IMR-90 (cell line): ENCODE measurements at regions not wholly inside any gene's neighbourhood (a gene's known extent, or its start where the extent isn't known, plus 50 kb on each side); places are given as distances from the start of the nearest gene placed in this dataset.

Experiments
- ATAC-seq: fragments of 200-7000 bp; cut with Tn5 transposase; 2 replicates; pipeline ENCODE4 v1.9.1; 2020; ENCODE audit warnings: low read depth, mild to moderate bottlenecking, moderate library complexity
- BruUV-seq: library from RNA; stranded (reverse); fragments of 400-500 nt; replicated peaks from 2 replicates; lab custom pipeline; 2021; lab: Mats Ljungman, UMichigan
- CTCF ChIA-PET: fragments of 300-600 bp; formaldehyde crosslinking; extraction: SDS; loops from one replicate; lab custom pipeline; 2021; ENCODE audit warnings: antibody characterized with exemption; lab: Yijun Ruan, JAX
- POLR2A ChIA-PET: fragments of 300-600 bp; sonication (Branson Sonifier 250); formaldehyde crosslinking; loops from one replicate; lab custom pipeline; 2022; ENCODE audit warnings: antibody characterized with exemption; ENCODE audit not compliant: unreplicated experiment; lab: Charles Lee
- DNase-seq: peaks from one replicate; pipeline ENCODE4 v3.0.0; 2013
- H2AFZ ChIP-seq: replicated peaks from 2 replicates; pipeline ENCODE3; 2013; ENCODE audit warnings: low read length, mild to moderate bottlenecking; ENCODE audit not compliant: poor library complexity
- H2AK5ac ChIP-seq: 2 replicates; pipeline ENCODE4 v1.6.1; 2013; ENCODE audit warnings: low read depth, low read length, inconsistent platforms
- H2AK9ac ChIP-seq: replicated peaks from 2 replicates; pipeline ENCODE3; 2013; ENCODE audit warnings: mild to moderate bottlenecking, low read depth, low read length, moderate library complexity; ENCODE audit not compliant: poor library complexity
- H2BK120ac ChIP-seq: 2 replicates; pipeline ENCODE4 v1.6.1; 2013; ENCODE audit warnings: low read depth, low read length, inconsistent platforms
- H2BK15ac ChIP-seq: 3 replicates; pipeline ENCODE4 v1.6.1; 2013; ENCODE audit warnings: low read depth, low read length, inconsistent platforms
- H2BK20ac ChIP-seq: 2 replicates; pipeline ENCODE4 v1.6.1; 2013; ENCODE audit warnings: low read depth, mild to moderate bottlenecking, inconsistent platforms, low read length, moderate library complexity
- H2BK5ac ChIP-seq: 2 replicates; pipeline ENCODE4 v1.6.1; 2013; ENCODE audit warnings: mild to moderate bottlenecking, low read depth, low read length, inconsistent platforms; ENCODE audit not compliant: poor library complexity, severe bottlenecking
- H3K14ac ChIP-seq: replicated peaks from 2 replicates; pipeline ENCODE4 v1.6.1; 2013; ENCODE audit warnings: low read depth, low read length, inconsistent platforms
- H3K18ac ChIP-seq: 2 replicates; pipeline ENCODE4 v1.6.1; 2013; ENCODE audit warnings: low read depth, low read length, control low read depth
- H3K23ac ChIP-seq: 2 replicates; pipeline ENCODE4 v1.6.1; 2013; ENCODE audit warnings: low read depth, low read length, inconsistent platforms
- H3K27ac ChIP-seq: 2 replicates; pipeline ENCODE4 v1.5.1; 2013; ENCODE audit warnings: mild to moderate bottlenecking, control low read depth, low read length; ENCODE audit not compliant: insufficient read depth
- H3K27me3 ChIP-seq: 2 replicates; pipeline ENCODE4 v1.6.1; 2013; ENCODE audit warnings: low read length; ENCODE audit not compliant: control insufficient read depth, insufficient read depth
- H3K36me3 ChIP-seq: 2 replicates; pipeline ENCODE4 v1.6.1; 2013; ENCODE audit warnings: low read length, mixed read lengths; ENCODE audit not compliant: control insufficient read depth, insufficient read depth
- H3K4ac ChIP-seq: 2 replicates; pipeline ENCODE4 v1.6.1; 2013; ENCODE audit warnings: low read depth, low read length, inconsistent platforms
- H3K4me1 ChIP-seq: 2 replicates; pipeline ENCODE4 v1.6.1; 2013; ENCODE audit warnings: low read length, mixed read lengths; ENCODE audit not compliant: control insufficient read depth, insufficient read depth
- H3K4me2 ChIP-seq: 2 replicates; pipeline ENCODE4 v1.6.1; 2013; ENCODE audit warnings: low read depth, mild to moderate bottlenecking, control low read depth, low read length, moderate library complexity
- H3K4me3 ChIP-seq: 2 replicates; pipeline ENCODE4 v1.5.1; 2013; ENCODE audit warnings: low read depth, mild to moderate bottlenecking, control low read depth, low read length, moderate library complexity; ENCODE audit not compliant: insufficient read depth
- H3K56ac ChIP-seq: 2 replicates; pipeline ENCODE4 v1.6.1; 2013; ENCODE audit warnings: low read length, inconsistent platforms; ENCODE audit not compliant: insufficient read depth; ENCODE audit errors: extremely low read depth
- H3K79me1 ChIP-seq, 2 experiments: 2 replicates each; pipeline ENCODE4 v1.6.1; 2013; ENCODE audit warnings: low read length in 2 of 2, inconsistent platforms in 1 of 2, low read depth in 1 of 2
- H3K9ac ChIP-seq: 2 replicates; pipeline ENCODE4 v1.6.1; 2013; ENCODE audit warnings: low read depth, low read length, control low read depth
- H3K9me1 ChIP-seq: 2 replicates; pipeline ENCODE4 v1.6.1; 2013; ENCODE audit warnings: low read length, inconsistent platforms; ENCODE audit not compliant: insufficient read depth
- H3K9me3 ChIP-seq: 2 replicates; pipeline ENCODE4 v1.6.1; 2013; ENCODE audit warnings: low read length; ENCODE audit not compliant: control insufficient read depth, insufficient read depth
- H4K20me1 ChIP-seq: 2 replicates; pipeline ENCODE4 v1.6.1; 2013; ENCODE audit warnings: low read length, inconsistent platforms; ENCODE audit not compliant: insufficient read depth
- H4K5ac ChIP-seq: 2 replicates; pipeline ENCODE4 v1.6.1; 2013; ENCODE audit warnings: mild to moderate bottlenecking, low read depth, low read length, control low read depth
- H4K8ac ChIP-seq, 2 experiments: 2 replicates each; pipeline ENCODE4 v1.6.1; 2013; ENCODE audit warnings: low read depth in 2 of 2, low read length in 2 of 2, control low read depth in 1 of 2, inconsistent platforms in 1 of 2
- H4K91ac ChIP-seq: 2 replicates; pipeline ENCODE4 v1.6.1; 2013; ENCODE audit warnings: low read depth, low read length, inconsistent platforms; ENCODE audit not compliant: insufficient read depth
- CHD1 ChIP-seq: IDR thresholded peaks from 2 replicates; pipeline ENCODE4 v1.6.1; 2012; ENCODE audit warnings: low read depth, low read length, improper control_type of control experiment
- CTCF ChIP-seq: conservative IDR thresholded peaks from 2 replicates; pipeline ENCODE4 v1.5.1; 2012; ENCODE audit warnings: mild to moderate bottlenecking, low read depth, low read length, improper control_type of control experiment
- POLR2A ChIP-seq: IDR thresholded peaks from 2 replicates; pipeline ENCODE4 v1.6.1; 2012; ENCODE audit warnings: mild to moderate bottlenecking, low read depth, low read length
- RAD21 ChIP-seq: IDR thresholded peaks from 2 replicates; pipeline ENCODE4 v1.6.1; 2012; ENCODE audit warnings: low read length, improper control_type of control experiment
- WGBS, 2 experiments: methylation state at CpG; one replicate each; pipeline versions ENCODE4 v1.1.5 to v1.1.7; 2013; ENCODE audit warnings: missing lambda C conversion rate in 2 of 2; ENCODE audit not compliant: insufficient read length in 1 of 2; ENCODE audit errors: extremely low coverage in 2 of 2; 5-methylcytosine and 5-hydroxymethylcytosine counted together
- dilution Hi-C: fragments of 300-500 bp; cut with HindIII; formaldehyde crosslinking; loops from one replicate; pipeline ENCODE4 v1.14.3; 2018; ENCODE audit warnings: low sequenced_read_pairs; ENCODE audit not compliant: unreplicated experiment
- in situ Hi-C: fragments of 300-500 bp; cut with MboI; formaldehyde crosslinking; loops from 3 replicates; pipeline ENCODE4 v1.14.3; 2019; ENCODE audit warnings: low sequenced_read_pairs, inconsistent platforms, mixed read lengths
- intact Hi-C: fragments of 100-400 bp; cut with micrococcal nuclease; formaldehyde crosslinking; loops from 2 replicates; pipeline ENCODE4 v1.10.0; 2022

- H2BK120ac ChIP-seq: no peak overlapping the region
- H3K79me1 ChIP-seq: no peaks in the 10 kb centered on the region
- no peaks in the 10 kb centered on the region for H3K36me3 ChIP-seq
- H3K23ac ChIP-seq: no peak overlapping the region
- no peak overlapping the region for H4K91ac ChIP-seq
- no peak overlapping the region for H3K9ac ChIP-seq
- dilution Hi-C loops: no loop called here
- no peak overlapping the region for H3K4ac ChIP-seq
- no peak overlapping the region for H2AK5ac ChIP-seq
- CTCF ChIA-PET: no interaction called here
- H3K4me2 ChIP-seq: no peak overlapping the region
- no peaks in the 10 kb centered on the region for H3K4me1 ChIP-seq
- H3K56ac ChIP-seq: no peak overlapping the region
- no peak overlapping the region for H2BK20ac ChIP-seq
- no peak overlapping the region for H2AK9ac ChIP-seq
- H3K9me1 ChIP-seq: no peaks in the 10 kb centered on the region
- TF ChIP-seq CHD1: no peak
- no peak for TF ChIP-seq CTCF
- no peak for TF ChIP-seq POLR2A
- no peak for TF ChIP-seq RAD21
- H2BK15ac ChIP-seq: no peak overlapping the region
- no peak overlapping the region for H3K27ac ChIP-seq
- no peak overlapping the region for H4K8ac ChIP-seq
- no peak overlapping the region for H4K5ac ChIP-seq
- no peaks in the 10 kb centered on the region; the same call in 1 of the 2 replicates for H3K27me3 ChIP-seq
- 90% methylated on average over 11 of the region's 25 CpGs; no CpG with 5 or more reads in 1 of the 2 experiments for WGBS, 2 experiments
- ATAC-seq: no peak
- H4K20me1 ChIP-seq: no peaks in the 10 kb centered on the region
- H2BK5ac ChIP-seq: no peak overlapping the region
- no TSS peak for BruUV-seq
- no peak overlapping the region for H3K4me3 ChIP-seq
- DNase-seq: no peak
- intact Hi-C loops: no loop called here
- POLR2A ChIA-PET: no interaction called here
- H2AFZ ChIP-seq: no peak overlapping the region
- no peak overlapping the region for H3K18ac ChIP-seq
- no peaks in the 10 kb centered on the region for H3K9me3 ChIP-seq
- in situ Hi-C loops: no loop called here
- H3K14ac ChIP-seq: no peak overlapping the region
Observed at GRCh38 chr13:111397202-111397880, 76.9 kb downstream of the TEX29 start.
